ENCODE measurements at regions not wholly inside any gene's neighbourhood (a gene's known extent, or its start where the extent isn't known, plus 50 kb on each side); places are given as distances from the start of the nearest gene placed in this dataset.
"Not testable (repeated sequence)": the region's sequence is repeated elsewhere in the genome, so short reads cannot be mapped to it uniquely, and the experiment has no call there.

- DNase-seq, result no peak
Observed at GRCh38 chr13:87986639-87987250, 315.6 kb downstream of the SLITRK5 start.

- DNase-seq, result no peak
Observed at GRCh38 chr13:87998081-87998480, 326.9 kb downstream of the SLITRK5 start.

GRCh38 chr13:87999240-87999700, 328.1 kb downstream of the SLITRK5 start:
- DNase-seq, result peak; percentile 84

GRCh38 chr13:87999788-88000187, 328.6 kb downstream of the SLITRK5 start:
- peak; percentile 37 for DNase-seq

GRCh38 chr13:88000239-88000638, 329.1 kb downstream of the SLITRK5 start:
- no peak for DNase-seq

GRCh38 chr13:88000787-88001186, 329.6 kb downstream of the SLITRK5 start:
- DNase-seq, result no peak

GRCh38 chr13:88005188-88005587, 334.0 kb downstream of the SLITRK5 start:
- DNase-seq, result no peak

- no peak for DNase-seq
Observed at GRCh38 chr13:88014527-88014926, 343.4 kb downstream of the SLITRK5 start.

- DNase-seq, result no peak
Observed at GRCh38 chr13:88022431-88023208, 351.4 kb downstream of the SLITRK5 start.

GRCh38 chr13:88026241-88026640, 355.1 kb downstream of the SLITRK5 start:
- no peak for DNase-seq

- DNase-seq, result peak; percentile 29
Observed at GRCh38 chr13:88031980-88032559, 360.9 kb downstream of the SLITRK5 start.

GRCh38 chr13:88036205-88036604, 365.0 kb downstream of the SLITRK5 start:
- not testable (repeated sequence) for DNase-seq

GRCh38 chr13:88042489-88042888, 371.3 kb downstream of the SLITRK5 start:
- peak; percentile 16 for DNase-seq

- DNase-seq, result no peak
Observed at GRCh38 chr13:88051746-88052482, 380.7 kb downstream of the SLITRK5 start.

- DNase-seq, result no peak
Observed at GRCh38 chr13:88063741-88064140, 392.6 kb downstream of the SLITRK5 start.

GRCh38 chr13:88066847-88067246, 395.7 kb downstream of the SLITRK5 start:
- no peak for DNase-seq

GRCh38 chr13:88068316-88068715, 397.1 kb downstream of the SLITRK5 start:
- DNase-seq, result peak; percentile 53

- no peak for DNase-seq
Observed at GRCh38 chr13:88068975-88069374, 397.8 kb downstream of the SLITRK5 start.

- DNase-seq, result peak; percentile 7
Observed at GRCh38 chr13:88071371-88071770, 400.2 kb downstream of the SLITRK5 start.

- DNase-seq, result peak; percentile 50
Observed at GRCh38 chr13:88074794-88075510, 403.8 kb downstream of the SLITRK5 start.

GRCh38 chr13:88085036-88085435, 413.9 kb downstream of the SLITRK5 start:
- no peak for DNase-seq

- DNase-seq, result peak; percentile 44
Observed at GRCh38 chr13:88086577-88086976, 415.4 kb downstream of the SLITRK5 start.

- DNase-seq, result no peak
Observed at GRCh38 chr13:88097541-88097940, 426.4 kb downstream of the SLITRK5 start.
